Stimulated activated CD4-positive, alpha-beta T cell treated with anti-CD3 and anti-CD28 coated beads, Interleukin-1b, Interleukin-23, amount 100 ng/mL, for 4 hours (primary cell): ENCODE measurements at regions not wholly inside any gene's neighbourhood (a gene's known extent, or its start where the extent isn't known, plus 50 kb on each side); places are given as distances from the start of the nearest gene placed in this dataset.

Source experiments
- DNase-seq, 2 donors: peaks; one replicate each; pipeline ENCODE4 v3.0.0-alpha.2; 2020; ENCODE audit warnings: low read depth in 2 of 2

DNA sequence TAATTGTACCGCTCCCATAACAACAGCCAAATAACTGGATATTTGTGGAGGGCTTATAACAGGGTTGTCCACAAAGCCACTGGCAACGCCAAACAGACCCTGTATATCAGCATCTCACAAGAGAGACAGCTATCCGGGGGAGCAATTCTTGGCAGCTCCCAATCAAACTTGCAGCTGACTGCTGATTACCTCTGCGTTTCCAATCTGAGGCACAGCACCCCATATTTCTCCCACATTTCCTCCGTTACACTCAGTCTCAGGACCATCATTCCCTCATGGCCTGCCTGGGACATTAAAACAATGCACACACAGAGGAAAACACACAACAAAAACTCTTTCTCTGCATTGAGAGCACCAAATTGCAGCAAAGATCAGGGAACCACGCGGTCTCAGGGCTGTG, 67.8 kb upstream of the SDK1 start:
- no peak for DNase-seq

DNA sequence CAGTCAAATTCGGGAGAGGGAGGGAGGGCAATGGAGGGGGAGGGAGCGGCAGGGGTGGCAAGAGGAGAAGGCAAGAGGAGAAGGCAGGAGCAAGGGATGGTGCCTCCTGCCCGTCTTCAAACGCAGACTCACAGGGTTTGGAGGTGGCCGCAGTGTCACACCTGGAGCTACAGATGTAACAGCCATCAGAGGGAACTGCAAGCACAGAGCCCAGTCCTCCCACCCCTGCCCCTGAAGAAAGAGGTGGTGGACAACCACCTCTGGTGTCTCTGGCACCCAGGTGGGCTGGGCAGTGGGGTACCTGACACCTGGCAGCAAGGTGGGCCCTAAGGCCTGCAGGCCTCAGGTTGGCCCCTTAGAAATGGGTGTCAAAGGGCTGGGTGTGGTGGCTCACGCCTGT, 67.0 kb upstream of the SDK1 start:
- no peak for DNase-seq

- no peak for DNase-seq
Measured at GRCh38 chr7:3234851-3235250, 66.2 kb upstream of the SDK1 start.

DNA sequence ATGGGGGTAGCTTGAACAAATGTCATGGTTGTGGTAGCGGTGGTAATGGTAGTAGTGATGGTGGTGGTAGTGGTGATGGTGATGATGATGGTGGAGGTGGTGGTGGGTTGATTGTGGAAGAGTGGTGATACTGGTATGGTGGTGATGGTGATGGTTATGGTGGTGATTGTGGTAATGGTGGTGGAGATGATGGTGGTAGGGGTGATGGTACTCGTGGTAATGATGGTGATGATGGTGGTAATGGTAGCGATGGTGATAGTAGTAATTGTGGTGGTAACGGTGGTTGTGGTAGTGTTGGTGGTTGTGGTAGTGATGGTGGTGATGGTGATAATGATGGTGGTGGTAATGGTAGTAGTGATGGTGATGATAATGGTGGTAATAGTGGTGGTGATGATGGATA, 65.7 kb upstream of the SDK1 start:
- DNase-seq, result no peak

- no peak for DNase-seq
Measured at GRCh38 chr7:3236268-3236667, 64.8 kb upstream of the SDK1 start.

- no peak for DNase-seq
Measured at GRCh38 chr7:3238525-3239210, 62.4 kb upstream of the SDK1 start.

DNA sequence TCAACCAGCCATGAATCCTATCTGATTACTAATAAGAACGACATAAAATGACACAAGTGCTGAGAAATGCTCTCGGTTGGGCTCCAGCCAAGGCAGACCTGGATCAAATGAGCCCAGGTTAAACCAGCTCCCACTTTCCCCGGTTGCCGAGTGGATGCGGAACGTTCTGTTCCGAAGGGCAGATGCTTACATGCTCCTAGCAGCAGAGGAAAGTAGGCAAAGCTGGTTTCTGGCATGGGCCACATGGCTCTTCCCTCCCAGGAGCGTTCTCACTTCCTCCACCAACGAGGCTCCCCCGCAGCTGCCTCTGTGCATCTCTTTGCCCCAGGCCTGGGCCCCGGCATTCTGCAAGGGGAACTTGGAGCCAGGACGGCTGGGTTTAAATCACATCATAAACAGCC, 61.8 kb upstream of the SDK1 start:
- no peak for DNase-seq

- no peak for DNase-seq
Measured at GRCh38 chr7:3240826-3241430, 60.1 kb upstream of the SDK1 start.

DNA sequence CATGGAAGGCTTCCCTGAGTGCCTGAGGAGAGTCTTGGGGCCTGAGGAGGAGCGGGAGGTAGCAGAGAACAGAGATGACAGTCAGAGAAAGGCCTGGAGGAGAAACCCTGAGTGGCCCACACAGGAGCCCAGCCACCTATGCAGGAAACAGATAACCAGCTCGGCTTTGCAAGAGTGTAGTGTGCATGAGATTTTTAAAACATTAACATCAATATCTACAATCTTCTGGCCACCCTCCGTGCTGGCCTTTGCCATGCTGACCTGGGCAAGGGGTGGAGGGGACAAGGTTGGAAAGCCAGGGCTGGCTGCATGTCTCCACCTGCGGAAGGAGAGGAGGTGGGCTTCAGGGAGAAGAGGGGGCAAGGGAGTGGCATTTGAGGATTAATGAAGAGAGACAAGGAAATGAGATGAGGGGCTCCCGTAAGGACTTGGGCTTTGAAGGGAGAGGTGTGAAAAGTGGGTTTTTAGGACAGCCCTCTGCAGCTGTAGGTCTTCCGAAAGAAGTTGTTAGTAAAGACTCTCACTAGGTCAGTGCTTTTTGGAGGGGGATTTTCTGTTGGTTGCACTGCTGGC, 59.3 kb upstream of the SDK1 start:
- no peak for DNase-seq

- DNase-seq, result no peak
Measured at GRCh38 chr7:3242398-3242972, 58.6 kb upstream of the SDK1 start.

- no peak for DNase-seq
Measured at GRCh38 chr7:3243256-3243655, 57.8 kb upstream of the SDK1 start.

DNA sequence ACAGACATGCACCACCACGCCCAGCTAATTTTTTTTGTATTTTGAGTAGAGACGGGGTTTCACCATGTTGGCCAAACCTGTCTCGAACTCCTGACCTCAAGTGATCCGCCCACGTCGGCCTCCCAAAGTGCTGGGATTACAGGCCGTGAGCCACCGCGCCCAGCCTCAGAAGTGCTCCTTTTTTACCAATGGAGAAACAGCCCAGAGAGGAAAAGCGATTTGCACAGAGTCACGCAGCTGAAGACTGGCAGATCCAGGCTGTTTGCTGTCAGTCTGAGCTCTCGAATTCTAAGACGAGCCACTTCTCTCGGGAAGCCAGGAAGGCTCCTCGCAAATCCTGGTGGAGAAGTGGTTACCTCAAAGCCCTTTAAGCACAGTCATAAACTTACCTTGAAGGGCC, 57.4 kb upstream of the SDK1 start:
- DNase-seq, result no peak

GRCh38 chr7:3244241-3244814, 56.7 kb upstream of the SDK1 start:
- no peak for DNase-seq

DNA sequence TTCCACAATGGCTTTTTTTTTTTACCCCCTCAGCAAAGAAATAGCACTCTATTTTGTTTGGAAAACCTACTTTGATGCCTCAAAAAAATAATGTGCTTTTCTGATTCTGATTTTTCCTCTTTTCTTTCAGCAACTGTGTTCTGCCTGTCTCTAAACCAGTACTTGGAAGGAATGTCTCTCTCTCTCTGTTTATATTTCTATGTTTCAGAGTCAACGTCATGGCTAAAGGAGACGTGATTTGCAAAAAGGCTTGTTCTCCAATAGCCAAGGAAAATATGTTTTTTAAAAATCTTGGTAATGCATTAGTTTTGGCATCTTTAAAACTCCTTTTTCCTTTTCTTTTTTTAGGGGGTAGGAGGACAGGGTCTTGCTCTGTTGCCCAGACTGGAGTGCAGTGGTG, 56.0 kb upstream of the SDK1 start:
- DNase-seq, result no peak

DNA sequence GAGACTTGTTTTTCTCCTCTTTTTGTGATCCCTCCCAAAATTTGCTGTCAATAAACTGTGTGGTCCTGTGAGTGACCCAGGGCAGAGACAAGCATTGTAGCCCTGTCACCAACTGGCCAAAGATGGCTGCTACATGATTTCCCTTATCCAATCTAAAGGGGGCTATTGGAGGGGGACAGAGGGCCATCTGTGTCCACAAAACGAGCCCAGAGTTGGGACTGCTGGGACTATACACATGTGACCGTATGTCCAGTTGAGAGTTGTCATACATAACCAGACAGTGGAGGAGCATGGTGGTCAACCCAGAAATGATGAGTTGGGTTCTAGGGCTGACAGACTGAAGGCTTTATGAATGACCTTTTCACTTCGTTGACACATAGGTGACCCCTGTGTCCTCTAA, 55.3 kb upstream of the SDK1 start:
- DNase-seq, result no peak

DNA sequence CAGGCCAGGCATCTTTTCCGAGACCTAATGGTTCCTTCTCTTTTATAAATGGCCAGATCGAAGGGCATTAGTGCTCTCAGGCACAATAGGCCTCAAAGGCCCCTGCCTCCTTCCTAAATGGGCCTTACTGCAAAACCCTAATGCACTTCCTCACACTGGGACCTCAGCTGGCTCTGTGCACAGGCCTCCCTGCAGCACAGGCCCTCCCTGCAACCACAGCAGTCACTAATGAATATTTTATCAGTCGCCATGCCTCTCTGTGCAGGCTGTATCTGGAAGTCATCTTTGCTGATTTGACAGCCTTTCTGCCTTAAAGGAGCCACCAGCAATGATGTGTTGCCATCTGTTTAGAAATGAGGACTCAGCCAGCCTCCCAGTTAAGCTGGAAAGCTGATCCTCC, 54.9 kb upstream of the SDK1 start:
- no peak for DNase-seq

- DNase-seq, result no peak
Measured at GRCh38 chr7:3246651-3247050, 54.4 kb upstream of the SDK1 start.

DNA sequence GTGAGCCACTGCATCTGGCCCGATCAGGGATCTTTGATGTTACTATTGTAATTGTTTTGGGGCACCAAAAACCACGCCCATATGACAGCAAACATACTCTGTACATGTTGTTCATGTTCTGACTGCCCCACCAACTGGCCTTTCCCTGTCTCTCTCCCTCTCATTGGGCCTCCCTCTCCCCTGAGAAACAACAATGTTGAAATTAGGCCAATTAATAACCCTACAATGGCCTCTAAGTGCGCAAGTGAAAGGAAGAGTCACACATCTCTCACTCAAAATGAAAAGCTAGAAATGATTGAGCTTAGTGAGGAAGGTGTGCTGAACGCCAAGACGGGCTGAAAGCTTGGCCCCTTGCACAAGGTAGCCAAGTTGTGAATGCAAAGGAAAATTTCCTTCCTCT, 50.3 kb upstream of the SDK1 start:
- DNase-seq, result no peak
